ENCODE measurements at regions not wholly inside any gene's neighbourhood (a gene's known extent, or its start where the extent isn't known, plus 50 kb on each side); places are given as distances from the start of the nearest gene placed in this dataset.
"Not testable (repeated sequence)": the region's sequence is repeated elsewhere in the genome, so short reads cannot be mapped to it uniquely, and the experiment has no call there.

- DNase-seq (ENCODE audit: low read depth in 3 of 3, low spot score in 1 of 3): no peak
Observed at GRCh38 chr14:38973083-38973700, 129.8 kb downstream of the SEC23A start.

- no peak for DNase-seq (ENCODE audit: low read depth in 3 of 3, low spot score in 1 of 3)
Observed at GRCh38 chr14:38972511-38972910, 130.5 kb downstream of the SEC23A start.

GRCh38 chr14:38971258-38971921, 131.6 kb downstream of the SEC23A start:
- no peak for DNase-seq (ENCODE audit: low read depth in 3 of 3, low spot score in 1 of 3)

- DNase-seq (ENCODE audit: low read depth in 3 of 3, low spot score in 1 of 3): no peak
Observed at GRCh38 chr14:38964630-38965029, 138.4 kb downstream of the SEC23A start.

- no peak for DNase-seq (ENCODE audit: low read depth in 3 of 3, low spot score in 1 of 3)
Observed at GRCh38 chr14:38960946-38961531, 142.0 kb downstream of the SEC23A start.

GRCh38 chr14:38959021-38959420, 144.0 kb downstream of the SEC23A start:
- no peak for DNase-seq (ENCODE audit: low read depth in 3 of 3, low spot score in 1 of 3)

GRCh38 chr14:38958589-38958988, 144.4 kb downstream of the SEC23A start:
- DNase-seq (ENCODE audit: low read depth in 3 of 3, low spot score in 1 of 3): no peak

GRCh38 chr14:38951451-38951850, 151.6 kb downstream of the SEC23A start:
- no peak for DNase-seq (ENCODE audit: low read depth in 3 of 3, low spot score in 1 of 3)

GRCh38 chr14:38950676-38951075, 152.4 kb downstream of the SEC23A start:
- no peak for DNase-seq (ENCODE audit: low read depth in 3 of 3, low spot score in 1 of 3)

GRCh38 chr14:38948576-38948975, 154.5 kb downstream of the SEC23A start:
- no peak for DNase-seq (ENCODE audit: low read depth in 3 of 3, low spot score in 1 of 3)

GRCh38 chr14:38948171-38948570, 154.9 kb downstream of the SEC23A start:
- DNase-seq (ENCODE audit: low read depth in 3 of 3, low spot score in 1 of 3): no peak

- no peak for DNase-seq (ENCODE audit: low read depth in 3 of 3, low spot score in 1 of 3)
Observed at GRCh38 chr14:38947343-38947742, 155.7 kb downstream of the SEC23A start.

- no peak for DNase-seq (ENCODE audit: low read depth in 3 of 3, low spot score in 1 of 3)
Observed at GRCh38 chr14:38944691-38945090, 158.3 kb downstream of the SEC23A start.

- no peak for DNase-seq (ENCODE audit: low read depth in 3 of 3, low spot score in 1 of 3)
Observed at GRCh38 chr14:38941488-38941887, 161.5 kb downstream of the SEC23A start.

GRCh38 chr14:38932653-38933000, 170.4 kb downstream of the SEC23A start:
- not testable (repeated sequence) for DNase-seq (ENCODE audit: low read depth in 3 of 3, low spot score in 1 of 3)

- no peak for DNase-seq (ENCODE audit: low read depth in 3 of 3, low spot score in 1 of 3)
Observed at GRCh38 chr14:38931969-38932652, 170.9 kb downstream of the SEC23A start.

- DNase-seq (ENCODE audit: low read depth in 3 of 3, low spot score in 1 of 3): no peak
Observed at GRCh38 chr14:38930898-38931297, 172.1 kb downstream of the SEC23A start.

GRCh38 chr14:38930022-38930421, 173.0 kb downstream of the SEC23A start:
- DNase-seq (ENCODE audit: low read depth in 3 of 3, low spot score in 1 of 3): no peak

GRCh38 chr14:38929416-38929815, 173.6 kb downstream of the SEC23A start:
- no peak for DNase-seq (ENCODE audit: low read depth in 3 of 3, low spot score in 1 of 3)

GRCh38 chr14:38921893-38922292, 181.1 kb downstream of the SEC23A start:
- DNase-seq (ENCODE audit: low read depth in 3 of 3, low spot score in 1 of 3): not testable (repeated sequence)

GRCh38 chr14:38915125-38915524, 187.9 kb downstream of the SEC23A start:
- no peak for DNase-seq (ENCODE audit: low read depth in 3 of 3, low spot score in 1 of 3)

GRCh38 chr14:38910092-38910491, 192.9 kb downstream of the SEC23A start:
- DNase-seq (ENCODE audit: low read depth in 3 of 3, low spot score in 1 of 3): no peak
